ENCODE measurements at regions not wholly inside any gene's neighbourhood (a gene's known extent, or its start where the extent isn't known, plus 50 kb on each side); places are given as distances from the start of the nearest gene placed in this dataset.

DNA sequence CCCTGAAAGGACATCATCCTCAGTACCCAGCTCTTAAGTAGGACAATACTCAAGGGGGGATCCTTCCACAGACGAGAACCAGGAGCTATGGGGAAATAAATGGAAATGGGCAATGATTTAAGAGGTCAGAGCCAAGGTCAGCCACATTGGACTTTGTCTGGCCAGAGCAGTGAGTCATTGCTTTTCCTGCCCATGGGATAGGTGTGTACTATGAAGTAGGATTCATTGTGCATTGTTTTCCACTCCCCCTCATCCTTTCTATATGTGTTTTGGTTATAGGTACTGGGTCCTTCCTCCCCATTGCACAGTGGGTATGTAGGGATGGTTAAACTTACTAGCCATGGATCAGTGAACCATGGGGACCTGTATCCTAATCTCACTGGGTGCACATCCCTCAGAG, 328.9 kb upstream of the USP25 start:
- DNase-seq (ENCODE audit: low read depth, low spot score) = no peak
- TF ChIP-seq, protein P1, sequence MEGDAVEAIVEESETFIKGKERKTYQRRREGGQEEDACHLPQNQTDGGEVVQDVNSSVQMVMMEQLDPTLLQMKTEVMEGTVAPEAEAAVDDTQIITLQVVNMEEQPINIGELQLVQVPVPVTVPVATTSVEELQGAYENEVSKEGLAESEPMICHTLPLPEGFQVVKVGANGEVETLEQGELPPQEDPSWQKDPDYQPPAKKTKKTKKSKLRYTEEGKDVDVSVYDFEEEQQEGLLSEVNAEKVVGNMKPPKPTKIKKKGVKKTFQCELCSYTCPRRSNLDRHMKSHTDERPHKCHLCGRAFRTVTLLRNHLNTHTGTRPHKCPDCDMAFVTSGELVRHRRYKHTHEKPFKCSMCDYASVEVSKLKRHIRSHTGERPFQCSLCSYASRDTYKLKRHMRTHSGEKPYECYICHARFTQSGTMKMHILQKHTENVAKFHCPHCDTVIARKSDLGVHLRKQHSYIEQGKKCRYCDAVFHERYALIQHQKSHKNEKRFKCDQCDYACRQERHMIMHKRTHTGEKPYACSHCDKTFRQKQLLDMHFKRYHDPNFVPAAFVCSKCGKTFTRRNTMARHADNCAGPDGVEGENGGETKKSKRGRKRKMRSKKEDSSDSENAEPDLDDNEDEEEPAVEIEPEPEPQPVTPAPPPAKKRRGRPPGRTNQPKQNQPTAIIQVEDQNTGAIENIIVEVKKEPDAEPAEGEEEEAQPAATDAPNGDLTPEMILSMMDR (IDR thresholded peaks at IDR 0.05; ENCODE audit: low read depth, low read length) = no peak
- Histone ChIP-seq H3K9me3 (ENCODE audit: control insufficient read depth, insufficient read depth, low read length) (no peaks in the 10 kb centered on the region; the same call in 1 of the 2 replicates), H3K27ac (ENCODE audit: low read depth, low read length) (no peak overlapping the region), H3K4me3 (ENCODE audit: low read depth, low read length) (no peak overlapping the region), H3K27me3 (ENCODE audit: control insufficient read depth, insufficient read depth, low read length) (no peaks in the 10 kb centered on the region)
- POLR2A ChIA-PET = no interaction called here
- CTCF ChIA-PET = no interaction called here

DNA sequence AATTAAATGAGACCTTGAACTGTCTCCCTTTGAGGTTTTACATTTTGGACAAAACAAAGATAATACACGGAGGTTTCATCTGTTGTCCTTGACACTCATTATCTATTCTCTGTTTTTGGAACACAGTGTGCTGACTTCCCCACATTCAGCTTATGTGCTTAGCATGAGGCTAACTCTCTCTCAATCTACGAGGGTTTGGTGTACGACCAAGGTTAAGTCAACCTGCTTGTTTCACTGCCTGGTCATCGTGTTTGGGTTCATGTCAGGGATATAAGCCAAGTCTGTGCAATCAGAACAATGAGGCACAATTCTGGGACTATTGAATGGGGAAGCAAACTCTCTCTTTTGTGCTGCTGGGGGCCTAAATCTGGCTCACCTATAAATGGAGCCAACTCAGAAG, 328.5 kb upstream of the USP25 start:
- Histone ChIP-seq H3K9me3 (ENCODE audit: control insufficient read depth, insufficient read depth, low read length) (no peaks in the 10 kb centered on the region; the same call in 1 of the 2 replicates), H3K27me3 (ENCODE audit: control insufficient read depth, insufficient read depth, low read length) (no peaks in the 10 kb centered on the region), H3K4me3 (ENCODE audit: low read depth, low read length) (no peak overlapping the region), H3K27ac (ENCODE audit: low read depth, low read length) (no peak overlapping the region)
- ChIA-PET POLR2A (no interaction called here), CTCF (no interaction called here)
- TF ChIP-seq, protein P1 (IDR thresholded peaks at IDR 0.05; ENCODE audit: low read depth, low read length) = no peak
- no peak for DNase-seq (ENCODE audit: low read depth, low spot score)

DNA sequence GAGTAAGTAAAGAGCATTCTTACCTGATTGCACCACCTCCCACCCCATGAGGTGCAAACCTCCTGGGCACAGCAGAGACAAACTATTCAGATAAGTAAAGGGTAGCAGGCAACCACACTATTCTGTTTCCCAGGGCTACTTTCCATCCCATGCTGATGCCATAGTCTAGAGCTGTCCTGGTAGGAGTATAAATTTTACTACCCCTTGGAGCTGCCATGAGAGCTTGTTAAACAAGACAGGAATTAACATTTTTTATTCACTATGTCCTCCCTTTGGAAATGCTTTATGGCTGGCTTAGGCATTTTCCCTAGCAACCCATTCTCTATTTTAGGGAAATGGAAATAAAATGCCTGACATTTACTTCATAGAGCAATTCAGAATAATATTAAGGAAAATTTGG, 324.6 kb upstream of the USP25 start:
- TF ChIP-seq, protein P1 (IDR thresholded peaks at IDR 0.05; ENCODE audit: low read depth, low read length) = no peak
- DNase-seq (ENCODE audit: low read depth, low spot score) = no peak
- ChIA-PET CTCF (no interaction called here), POLR2A (no interaction called here)
- no peak overlapping the region for H3K27ac ChIP-seq (ENCODE audit: low read depth, low read length)
- H3K9me3 ChIP-seq (ENCODE audit: control insufficient read depth, insufficient read depth, low read length) = no peaks in the 10 kb centered on the region; the same call in 1 of the 2 replicates
- no peaks in the 10 kb centered on the region for H3K27me3 ChIP-seq (ENCODE audit: control insufficient read depth, insufficient read depth, low read length)
- H3K4me3 ChIP-seq (ENCODE audit: low read depth, low read length) = no peak overlapping the region

DNA sequence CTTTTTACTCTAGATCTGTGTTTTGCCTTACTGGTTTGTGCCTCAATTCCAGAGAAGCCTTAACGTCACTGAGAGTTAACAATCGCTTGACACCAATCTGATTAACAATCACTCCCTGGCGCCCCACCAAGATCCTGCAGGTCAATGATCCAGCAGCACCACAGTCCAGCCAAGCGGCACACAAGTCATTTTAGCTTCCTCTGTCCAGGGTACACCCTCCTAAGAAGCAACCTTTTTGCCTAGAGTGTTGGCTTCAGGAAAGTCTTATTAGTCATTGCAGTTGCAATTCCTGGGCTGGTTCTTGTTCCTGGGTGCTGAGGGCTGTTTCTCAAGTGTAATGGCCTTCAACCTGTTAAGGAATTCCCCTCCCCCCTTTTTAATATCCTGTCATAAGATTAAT, 323.0 kb upstream of the USP25 start:
- ChIA-PET POLR2A (no interaction called here), CTCF (no interaction called here)
- Histone ChIP-seq H3K4me3 (ENCODE audit: low read depth, low read length) (no peak overlapping the region), H3K27me3 (ENCODE audit: control insufficient read depth, insufficient read depth, low read length) (no peaks in the 10 kb centered on the region), H3K27ac (ENCODE audit: low read depth, low read length) (no peak overlapping the region), H3K9me3 (ENCODE audit: control insufficient read depth, insufficient read depth, low read length) (no peaks in the 10 kb centered on the region; the same call in 1 of the 2 replicates)
- TF ChIP-seq, protein P1 (IDR thresholded peaks at IDR 0.05; ENCODE audit: low read depth, low read length) = no peak
- DNase-seq (ENCODE audit: low read depth, low spot score) = no peak

DNA sequence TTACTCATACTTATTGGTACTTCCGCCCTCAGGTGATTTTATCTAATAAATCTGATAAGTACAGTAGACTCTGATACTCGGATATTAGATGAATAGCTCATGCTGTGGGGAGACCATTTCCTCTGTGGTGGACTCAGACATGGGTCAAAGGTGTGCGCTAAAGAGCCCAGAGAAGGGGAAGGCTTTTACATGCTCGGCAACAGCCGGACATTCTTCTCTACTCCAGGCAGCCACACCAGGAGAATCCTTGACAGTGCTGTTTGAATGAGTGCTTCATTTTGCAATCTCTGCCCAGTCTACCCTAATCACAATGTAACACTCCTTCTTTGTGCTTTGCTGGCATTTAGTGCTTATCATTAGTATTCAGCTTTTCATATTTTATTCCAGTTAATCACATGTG, 322.2 kb upstream of the USP25 start:
- TF ChIP-seq, protein P1 (IDR thresholded peaks at IDR 0.05; ENCODE audit: low read depth, low read length) = no peak
- no peak overlapping the region for H3K4me3 ChIP-seq (ENCODE audit: low read depth, low read length)
- POLR2A ChIA-PET = no interaction called here
- no peak for DNase-seq (ENCODE audit: low read depth, low spot score)
- no peak overlapping the region for H3K27ac ChIP-seq (ENCODE audit: low read depth, low read length)
- CTCF ChIA-PET = no interaction called here
- no peaks in the 10 kb centered on the region; the same call in 1 of the 2 replicates for H3K9me3 ChIP-seq (ENCODE audit: control insufficient read depth, insufficient read depth, low read length)
- no peaks in the 10 kb centered on the region for H3K27me3 ChIP-seq (ENCODE audit: control insufficient read depth, insufficient read depth, low read length)
